ENCODE measurements at regions not wholly inside any gene's neighbourhood (a gene's known extent, or its start where the extent isn't known, plus 50 kb on each side); places are given as distances from the start of the nearest gene placed in this dataset.

GRCh38 chr14:51328064-51328771, 88.2 kb downstream of the TMX1 start:
- no peak for TF ChIP-seq CREB1 (IDR thresholded peaks at IDR 0.05; ENCODE audit: low read depth)
- TF ChIP-seq RAD21 (IDR thresholded peaks at IDR 0.05; ENCODE audit: low read depth): no peak
- TF ChIP-seq TAF1 (IDR thresholded peaks at IDR 0.05; ENCODE audit: low read depth): no peak
- TF ChIP-seq, protein P1, sequence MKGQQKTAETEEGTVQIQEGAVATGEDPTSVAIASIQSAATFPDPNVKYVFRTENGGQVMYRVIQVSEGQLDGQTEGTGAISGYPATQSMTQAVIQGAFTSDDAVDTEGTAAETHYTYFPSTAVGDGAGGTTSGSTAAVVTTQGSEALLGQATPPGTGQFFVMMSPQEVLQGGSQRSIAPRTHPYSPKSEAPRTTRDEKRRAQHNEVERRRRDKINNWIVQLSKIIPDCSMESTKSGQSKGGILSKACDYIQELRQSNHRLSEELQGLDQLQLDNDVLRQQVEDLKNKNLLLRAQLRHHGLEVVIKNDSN (IDR thresholded peaks at IDR 0.05): no peak
- TF ChIP-seq REST (IDR thresholded peaks at IDR 0.05; ENCODE audit: low read depth): no peak
- TF ChIP-seq EGR1 (IDR thresholded peaks at IDR 0.05): no peak
- TF ChIP-seq NFIC (IDR thresholded peaks at IDR 0.05): no peak
- no peak for TF ChIP-seq EP300 (IDR thresholded peaks at IDR 0.05; ENCODE audit: borderline replicate concordance)
- TF ChIP-seq YY1 (IDR thresholded peaks at IDR 0.05; ENCODE audit: low read depth): no peak
